ENCODE measurements at regions not wholly inside any gene's neighbourhood (a gene's known extent, or its start where the extent isn't known, plus 50 kb on each side); places are given as distances from the start of the nearest gene placed in this dataset.

GRCh38 chr1:88433556-88433955 is 250.5 kb upstream of the PKN2 start:
- H3K4me3 Mint-ChIP-seq = no peak overlapping the region
- TF ChIP-seq CTCF (IDR thresholded peaks at IDR 0.05) = no peak
- H3K4me1 Mint-ChIP-seq (ENCODE audit: low read depth) = no peaks in the 10 kb centered on the region
- ChIA-PET CTCF (no interaction called here), POLR2A (no interaction called here)
- peaks cover 13% of the 10 kb centered on the region for H3K9me3 Mint-ChIP-seq
- DNase-seq (no peak), ATAC-seq (no peak)
- intact Hi-C loops (cut with micrococcal nuclease) = no loop called here
- H3K36me3 Mint-ChIP-seq (ENCODE audit: low read depth) = no peaks in the 10 kb centered on the region
- no peak overlapping the region for H3K27ac Mint-ChIP-seq
- no peaks in the 10 kb centered on the region for H3K27me3 Mint-ChIP-seq

- Mint-ChIP-seq H3K9me3 (peaks cover 13% of the 10 kb centered on the region), H3K27ac (no peak overlapping the region), H3K27me3 (no peaks in the 10 kb centered on the region), H3K4me1 (ENCODE audit: low read depth) (no peaks in the 10 kb centered on the region), H3K36me3 (ENCODE audit: low read depth) (no peaks in the 10 kb centered on the region), H3K4me3 (no peak overlapping the region)
- intact Hi-C loops (cut with micrococcal nuclease) = no loop called here
- ATAC-seq (no peak), DNase-seq (no peak)
- no peak for TF ChIP-seq CTCF (IDR thresholded peaks at IDR 0.05)
- CTCF ChIA-PET = no interaction called here
- POLR2A ChIA-PET = no interaction called here
Observed at GRCh38 chr1:88434836-88435235, 249.2 kb upstream of the PKN2 start.

- Mint-ChIP-seq H3K4me1 (ENCODE audit: low read depth) (no peaks in the 10 kb centered on the region), H3K27ac (no peak overlapping the region), H3K9me3 (peaks cover 2% of the 10 kb centered on the region), H3K4me3 (no peak overlapping the region), H3K36me3 (ENCODE audit: low read depth) (no peaks in the 10 kb centered on the region), H3K27me3 (no peaks in the 10 kb centered on the region)
- ChIA-PET POLR2A (no interaction called here), CTCF (no interaction called here)
- ATAC-seq (no peak), DNase-seq (no peak)
- no peak for TF ChIP-seq CTCF (IDR thresholded peaks at IDR 0.05)
- intact Hi-C loops (cut with micrococcal nuclease) = no loop called here
Observed at GRCh38 chr1:88441022-88441421, 243.1 kb upstream of the PKN2 start.

DNA sequence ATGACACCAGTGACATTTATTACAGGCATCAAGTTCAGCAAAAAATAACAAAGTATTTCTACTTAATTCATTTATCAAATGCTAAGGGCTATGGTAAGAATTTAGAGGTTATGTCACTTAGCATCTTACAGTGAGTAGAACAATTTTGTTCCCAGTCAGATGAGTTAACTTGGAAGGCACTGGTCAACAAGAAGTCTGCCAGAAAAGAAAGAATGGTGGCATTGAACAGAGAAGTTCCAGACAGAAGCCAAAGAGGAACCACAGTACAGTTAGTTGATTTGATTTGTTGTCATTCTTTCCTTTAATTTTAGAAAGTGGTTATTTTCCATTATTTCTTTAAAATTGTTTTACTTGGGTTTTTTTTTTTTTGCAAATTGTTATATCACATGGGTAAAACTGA is 232.2 kb upstream of the PKN2 start:
- CTCF ChIA-PET = no interaction called here
- DNase-seq (no peak), ATAC-seq (no peak)
- Mint-ChIP-seq H3K27ac (no peak overlapping the region), H3K4me3 (no peak overlapping the region), H3K4me1 (ENCODE audit: low read depth) (no peaks in the 10 kb centered on the region), H3K36me3 (ENCODE audit: low read depth) (no peaks in the 10 kb centered on the region), H3K9me3 (no peaks in the 10 kb centered on the region), H3K27me3 (no peaks in the 10 kb centered on the region)
- intact Hi-C loops (cut with micrococcal nuclease) = no loop called here
- POLR2A ChIA-PET = no interaction called here
- TF ChIP-seq CTCF (IDR thresholded peaks at IDR 0.05) = no peak

DNA sequence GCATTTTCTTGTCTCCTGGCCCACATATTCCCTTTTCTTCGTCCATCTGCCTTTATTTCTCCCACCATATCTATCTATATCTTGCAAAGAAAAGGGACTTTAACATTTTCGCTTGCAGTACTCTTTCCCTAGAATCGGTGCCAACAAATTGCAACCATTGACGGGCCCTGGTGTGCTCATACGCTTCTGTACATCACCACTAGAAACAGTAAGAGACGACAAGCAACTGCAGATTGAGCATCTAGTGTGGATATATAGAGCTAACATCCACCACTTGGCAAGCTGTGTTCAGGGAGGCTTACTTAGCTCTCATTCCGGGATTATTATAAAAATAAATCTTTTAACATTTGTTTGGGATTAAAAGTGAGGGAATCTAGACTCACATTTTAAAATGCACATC is 230.8 kb upstream of the PKN2 start:
- no peak overlapping the region for H3K27ac Mint-ChIP-seq
- ATAC-seq = no peak
- TF ChIP-seq CTCF (IDR thresholded peaks at IDR 0.05) = no peak
- no peak overlapping the region for H3K4me3 Mint-ChIP-seq
- intact Hi-C loops (cut with micrococcal nuclease) = no loop called here
- no peaks in the 10 kb centered on the region for H3K9me3 Mint-ChIP-seq
- POLR2A ChIA-PET = no interaction called here
- no peaks in the 10 kb centered on the region for H3K36me3 Mint-ChIP-seq (ENCODE audit: low read depth)
- no peaks in the 10 kb centered on the region for H3K27me3 Mint-ChIP-seq
- CTCF ChIA-PET = no interaction called here
- no peaks in the 10 kb centered on the region for H3K4me1 Mint-ChIP-seq (ENCODE audit: low read depth)
- no peak for DNase-seq

All from activated CD8-positive, alpha-beta T cell treated with anti-CD3 and anti-CD28 coated beads for 36 hours (primary cell).